Osteocyte (in vitro differentiated cells): ENCODE measurements at regions not wholly inside any gene's neighbourhood (a gene's known extent, or its start where the extent isn't known, plus 50 kb on each side); places are given as distances from the start of the nearest gene placed in this dataset.

Experiments used
- DNase-seq: peaks from one replicate; pipeline ENCODE4 v3.0.0; 2021; ENCODE audit warnings: mixed read lengths; ENCODE audit not compliant: unreplicated experiment; ENCODE audit errors: extremely low spot score
- H3K27ac Mint-ChIP-seq: one replicate; pipeline ENCODE4 v1.8.0; 2021; ENCODE audit warnings: mild to moderate bottlenecking, mixed read lengths; ENCODE audit not compliant: unreplicated experiment
- H3K27me3 Mint-ChIP-seq: one replicate; pipeline ENCODE4 v1.8.0; 2021; ENCODE audit warnings: mixed read lengths; ENCODE audit not compliant: unreplicated experiment
- H3K36me3 Mint-ChIP-seq: one replicate; pipeline ENCODE4 v1.8.0; 2021; ENCODE audit warnings: mixed read lengths; ENCODE audit not compliant: unreplicated experiment
- H3K4me1 Mint-ChIP-seq: one replicate; pipeline ENCODE4 v1.8.0; 2021; ENCODE audit warnings: mixed read lengths; ENCODE audit not compliant: unreplicated experiment
- H3K4me3 Mint-ChIP-seq: one replicate; pipeline ENCODE4 v1.8.0; 2021; ENCODE audit warnings: mild to moderate bottlenecking, moderate library complexity, mixed read lengths; ENCODE audit not compliant: unreplicated experiment
- H3K9me3 Mint-ChIP-seq: one replicate; pipeline ENCODE4 v1.8.0; 2021; ENCODE audit warnings: mixed read lengths; ENCODE audit not compliant: unreplicated experiment
- CTCF ChIP-seq: fragments of 200-600 bp; sonication (generic); IDR thresholded peaks from 2 replicates; pipeline ENCODE4 v1.5.0; 2021; ENCODE audit warnings: antibody characterized with exemption, mild to moderate bottlenecking, moderate library complexity

GRCh38 chr11:134761926-134762247 is 349.8 kb upstream of the B3GAT1 start:
- Mint-ChIP-seq H3K27ac (no peak overlapping the region), H3K36me3 (no peaks in the 10 kb centered on the region), H3K27me3 (no peaks in the 10 kb centered on the region), H3K4me3 (no peak overlapping the region), H3K9me3 (no peaks in the 10 kb centered on the region), H3K4me1 (no peaks in the 10 kb centered on the region)
- TF ChIP-seq CTCF = no peak
- DNase-seq = peak; percentile 83

GRCh38 chr11:134761386-134761785 is 349.3 kb upstream of the B3GAT1 start:
- no peak for TF ChIP-seq CTCF
- DNase-seq = peak; percentile 64
- Mint-ChIP-seq H3K4me3 (no peak overlapping the region), H3K27me3 (no peaks in the 10 kb centered on the region), H3K27ac (no peak overlapping the region), H3K36me3 (no peaks in the 10 kb centered on the region), H3K9me3 (no peaks in the 10 kb centered on the region), H3K4me1 (no peaks in the 10 kb centered on the region)

GRCh38 chr11:134760957-134761356 is 348.9 kb upstream of the B3GAT1 start:
- Mint-ChIP-seq H3K27ac (no peak overlapping the region), H3K9me3 (no peaks in the 10 kb centered on the region), H3K4me3 (no peak overlapping the region), H3K27me3 (no peaks in the 10 kb centered on the region), H3K4me1 (no peaks in the 10 kb centered on the region), H3K36me3 (no peaks in the 10 kb centered on the region)
- DNase-seq = peak; percentile 56
- no peak for TF ChIP-seq CTCF

- H3K9me3 Mint-ChIP-seq = peaks cover 6% of the 10 kb centered on the region
- no peaks in the 10 kb centered on the region for H3K36me3 Mint-ChIP-seq
- no peaks in the 10 kb centered on the region for H3K27me3 Mint-ChIP-seq
- no peak overlapping the region for H3K4me3 Mint-ChIP-seq
- H3K4me1 Mint-ChIP-seq = no peaks in the 10 kb centered on the region
- no peak for DNase-seq
- no peak overlapping the region for H3K27ac Mint-ChIP-seq
- no peak for TF ChIP-seq CTCF
These were observed 348.3 kb upstream of the B3GAT1 start for GRCh38 chr11:134760299-134760698.

DNA sequence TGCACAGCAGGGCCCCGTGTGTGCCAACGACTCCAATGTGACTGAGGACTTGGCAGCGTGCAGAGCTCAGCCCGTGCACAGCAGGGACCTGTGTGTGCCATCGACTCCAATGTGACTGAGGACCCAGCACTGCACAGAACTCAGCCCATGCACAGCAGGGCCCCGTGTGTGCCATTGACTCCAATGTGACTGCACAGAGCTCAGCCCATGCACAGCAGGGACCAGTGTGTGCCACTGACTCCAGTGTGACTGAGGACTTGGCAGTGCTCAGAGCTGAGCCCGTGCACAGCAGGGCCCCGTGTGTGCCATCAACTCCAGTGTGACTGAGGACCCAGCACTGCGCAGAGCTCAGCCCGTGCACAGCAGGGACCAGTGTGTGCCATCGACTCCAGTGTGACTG is 347.8 kb upstream of the B3GAT1 start:
- no peaks in the 10 kb centered on the region for H3K4me1 Mint-ChIP-seq
- DNase-seq = peak; percentile 46
- no peaks in the 10 kb centered on the region for H3K27me3 Mint-ChIP-seq
- H3K9me3 Mint-ChIP-seq = peaks cover 7% of the 10 kb centered on the region
- H3K27ac Mint-ChIP-seq = no peak overlapping the region
- TF ChIP-seq CTCF = no peak
- H3K4me3 Mint-ChIP-seq = no peak overlapping the region
- no peaks in the 10 kb centered on the region for H3K36me3 Mint-ChIP-seq
